Uterus (tissue), 2 donors: ENCODE measurements at regions not wholly inside any gene's neighbourhood (a gene's known extent, or its start where the extent isn't known, plus 50 kb on each side); places are given as distances from the start of the nearest gene placed in this dataset.

ENCODE experiments used
- POLR2A ChIP-seq, 2 donors: fragments of 450-650 bp; IDR thresholded peaks; one replicate each; pipeline ENCODE4 v1.6.1; 2016; ENCODE audit warnings: antibody characterized with exemption in 2 of 2, mild to moderate bottlenecking in 1 of 2, moderate library complexity in 1 of 2
- TF ChIP-seq, protein P1 (sequence below), 4 experiments: fragments of 200-600 bp in 2 of 4; fragments of 450-650 bp in 2 of 4; sonication (generic) in 2 of 4; IDR thresholded peaks; one replicate each; pipeline ENCODE4 v1.5.1; 2016 to 2019; ENCODE audit warnings: antibody characterized with exemption in 4 of 4, mild to moderate bottlenecking in 2 of 4, moderate library complexity in 1 of 4

DNA sequence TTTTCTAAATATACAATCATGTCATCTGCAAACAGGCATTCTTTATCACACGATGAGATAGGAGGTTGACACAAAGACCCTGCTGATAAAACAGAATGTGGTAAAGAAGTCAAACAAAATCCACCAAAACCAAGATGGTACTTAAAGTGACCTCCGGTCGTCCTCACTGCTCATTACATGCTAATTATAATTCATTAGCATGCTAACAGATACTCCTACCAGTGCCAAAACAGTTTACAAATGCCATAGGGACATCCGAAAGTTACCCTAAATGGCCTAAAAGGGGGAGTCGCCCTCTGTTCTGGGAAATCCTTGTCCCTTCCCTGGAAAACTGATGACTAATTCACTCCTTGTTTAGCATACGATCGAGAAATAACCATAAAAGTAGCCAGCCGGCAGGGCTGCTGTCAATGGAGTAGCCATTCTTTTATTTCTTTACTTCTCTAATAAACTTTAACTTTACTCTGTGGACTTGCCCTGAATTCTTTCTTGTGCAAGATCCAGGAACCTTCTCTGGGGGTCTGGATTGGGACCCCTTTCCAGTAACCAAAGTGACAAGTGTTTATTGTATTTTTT, 126.6 kb downstream of the CCDC71L start:
- no peak for TF ChIP-seq POLR2A (IDR thresholded peaks at IDR 0.05)
- TF ChIP-seq, protein P1, sequence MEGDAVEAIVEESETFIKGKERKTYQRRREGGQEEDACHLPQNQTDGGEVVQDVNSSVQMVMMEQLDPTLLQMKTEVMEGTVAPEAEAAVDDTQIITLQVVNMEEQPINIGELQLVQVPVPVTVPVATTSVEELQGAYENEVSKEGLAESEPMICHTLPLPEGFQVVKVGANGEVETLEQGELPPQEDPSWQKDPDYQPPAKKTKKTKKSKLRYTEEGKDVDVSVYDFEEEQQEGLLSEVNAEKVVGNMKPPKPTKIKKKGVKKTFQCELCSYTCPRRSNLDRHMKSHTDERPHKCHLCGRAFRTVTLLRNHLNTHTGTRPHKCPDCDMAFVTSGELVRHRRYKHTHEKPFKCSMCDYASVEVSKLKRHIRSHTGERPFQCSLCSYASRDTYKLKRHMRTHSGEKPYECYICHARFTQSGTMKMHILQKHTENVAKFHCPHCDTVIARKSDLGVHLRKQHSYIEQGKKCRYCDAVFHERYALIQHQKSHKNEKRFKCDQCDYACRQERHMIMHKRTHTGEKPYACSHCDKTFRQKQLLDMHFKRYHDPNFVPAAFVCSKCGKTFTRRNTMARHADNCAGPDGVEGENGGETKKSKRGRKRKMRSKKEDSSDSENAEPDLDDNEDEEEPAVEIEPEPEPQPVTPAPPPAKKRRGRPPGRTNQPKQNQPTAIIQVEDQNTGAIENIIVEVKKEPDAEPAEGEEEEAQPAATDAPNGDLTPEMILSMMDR (IDR thresholded peaks at IDR 0.05): no peak
